HepG2 (cell line): ENCODE measurements at regions not wholly inside any gene's neighbourhood (a gene's known extent, or its start where the extent isn't known, plus 50 kb on each side); places are given as distances from the start of the nearest gene placed in this dataset.

Experiments used
- ATAC-seq: fragments of 200-7000 bp; cut with Tn5 transposase; 3 replicates; pipeline ENCODE4 v1.9.1; 2020; ENCODE audit warnings: mild to moderate bottlenecking, moderate library complexity
- BruUV-seq: library from RNA; stranded (reverse); fragments of 400-500 nt; replicated peaks from 2 replicates; lab custom pipeline; 2021; lab: Mats Ljungman, UMichigan
- CTCF ChIA-PET: fragments of 300-600 bp; formaldehyde crosslinking; extraction: SDS; loops from one replicate; lab custom pipeline; 2021; ENCODE audit warnings: low total read pairs, inconsistent platforms, low intra/inter-chr PET ratio; lab: Yijun Ruan, JAX
- POLR2A ChIA-PET: fragments of 350-600 bp; sonication (Branson Sonifier 250); formaldehyde crosslinking; loops from one replicate; lab custom pipeline; 2020; ENCODE audit warnings: antibody characterized with exemption, inconsistent platforms; lab: Yijun Ruan, JAX
- DNase-seq: peaks from one replicate; pipeline ENCODE4 v3.0.0-alpha.2; 2015; ENCODE audit warnings: low spot score
- FAIRE-seq: peaks from 3 replicates; lab custom pipeline; 2011; peaks lifted over from hg19 to GRCh38; lab: Jason Lieb, UNC
- H2AFZ ChIP-seq: one replicate; pipeline ENCODE4 v1.6.1; 2011; ENCODE audit warnings: low read length, inconsistent platforms
- H3K27ac ChIP-seq: fragments of 300-600 bp; 3 replicates; pipeline ENCODE4 v1.8.0; 2011; ENCODE audit warnings: mixed run types, mild to moderate bottlenecking, mixed read lengths, low read length, inconsistent platforms; ENCODE audit not compliant: insufficient read depth; ENCODE audit errors: extremely low read length
- H3K27me3 ChIP-seq, 2 experiments: fragments of 200-600 bp in 1 of 2; 2 replicates in 1 of 2; 3 replicates in 1 of 2; pipeline versions ENCODE4 v1.6.0 to v1.8.0; 2011; ENCODE audit warnings: low read length in 2 of 2, mild to moderate bottlenecking in 2 of 2, moderate library complexity in 2 of 2, inconsistent platforms in 1 of 2; ENCODE audit not compliant: insufficient read depth in 2 of 2, control insufficient read depth in 1 of 2
- H3K36me3 ChIP-seq, 2 experiments: fragments of 200-600 bp in 1 of 2; replicated peaks in 1 of 2; 2 replicates in 1 of 2; 3 replicates in 1 of 2; pipeline versions ENCODE4 v1.5.1 to v1.8.0; 2011; ENCODE audit warnings: low read length in 2 of 2, inconsistent platforms in 1 of 2; ENCODE audit not compliant: insufficient read depth in 2 of 2, control insufficient read depth in 1 of 2
- H3K4me1 ChIP-seq: 2 replicates; pipeline ENCODE4 v1.5.1; 2012; ENCODE audit warnings: low read length, inconsistent platforms; ENCODE audit not compliant: insufficient read depth
- H3K4me2 ChIP-seq: 2 replicates; pipeline ENCODE4 v1.6.0; 2011; ENCODE audit warnings: low read depth, low read length, inconsistent platforms
- H3K4me3 ChIP-seq, 3 experiments: fragments of 200-600 bp in 1 of 3; sonication (generic), shearing (Covaris generic) in 1 of 3; replicated peaks in 1 of 3; 2 replicates each; pipeline ENCODE4 v1.5.1; 2011 to 2016; ENCODE audit warnings: low read length in 3 of 3, inconsistent platforms in 2 of 3, low read depth in 2 of 3, mild to moderate bottlenecking in 2 of 3, control low read depth in 1 of 3, mixed read lengths in 1 of 3; ENCODE audit not compliant: insufficient read depth in 1 of 3
- H3K79me2 ChIP-seq: one replicate; pipeline ENCODE4 v1.6.1; 2011; ENCODE audit warnings: low read length, inconsistent platforms; ENCODE audit not compliant: insufficient read depth
- H3K9ac ChIP-seq: 2 replicates; pipeline ENCODE4 v1.6.0; 2011; ENCODE audit warnings: mild to moderate bottlenecking, low read depth, low read length, inconsistent platforms; ENCODE audit not compliant: insufficient read depth
- H3K9me3 ChIP-seq: 2 replicates; pipeline ENCODE4 v1.5.1; 2012; ENCODE audit warnings: mild to moderate bottlenecking, low read length
- H4K20me1 ChIP-seq: 2 replicates; pipeline ENCODE4 v1.6.0; 2011; ENCODE audit warnings: inconsistent platforms, mild to moderate bottlenecking, low read length, moderate library complexity; ENCODE audit not compliant: insufficient read depth
- BRD4 ChIP-seq: sonication (generic); formaldehyde crosslinking; IDR thresholded peaks from 2 replicates; pipeline ENCODE4 v1.4.0; 2020; ENCODE audit warnings: missing genetic modification reagents
- FOXO1 ChIP-seq: sonication (generic); formaldehyde crosslinking; IDR thresholded peaks from 2 replicates; pipeline ENCODE4 v1.4.0; 2020; ENCODE audit warnings: missing genetic modification reagents
- SNRNP70 ChIP-seq: fragments of 200-400 bp; formaldehyde crosslinking; IDR thresholded peaks from 2 replicates; pipeline ENCODE4 v1.6.1; 2017; ENCODE audit warnings: mild to moderate bottlenecking, low read depth, low read length, moderate library complexity
- SSRP1 ChIP-seq: IDR thresholded peaks from 2 replicates; pipeline ENCODE4 v1.6.1; 2016; ENCODE audit warnings: control low read depth
- ZBTB1 ChIP-seq: sonication (generic); formaldehyde crosslinking; IDR thresholded peaks from 2 replicates; pipeline ENCODE4 v1.4.0; 2020; ENCODE audit warnings: missing genetic modification reagents, borderline replicate concordance
- ZFP36L2 ChIP-seq: sonication (generic); formaldehyde crosslinking; IDR thresholded peaks from 2 replicates; pipeline ENCODE4 v1.4.0; 2020; ENCODE audit warnings: missing genetic modification reagents
- ZFP62 ChIP-seq: sonication (generic); formaldehyde crosslinking; IDR thresholded peaks from 2 replicates; pipeline ENCODE4 v1.4.0; 2020; ENCODE audit warnings: missing genetic modification reagents
- ZNF34 ChIP-seq: sonication (generic); formaldehyde crosslinking; IDR thresholded peaks from 2 replicates; pipeline ENCODE4 v1.4.0; 2020; ENCODE audit warnings: mild to moderate bottlenecking, missing genetic modification reagents, borderline replicate concordance
- ZNF362 ChIP-seq: sonication (generic); formaldehyde crosslinking; IDR thresholded peaks from 2 replicates; pipeline ENCODE4 v1.4.0; 2020; ENCODE audit warnings: missing genetic modification reagents, mild to moderate bottlenecking, borderline replicate concordance
- ZNF432 ChIP-seq: sonication (generic); formaldehyde crosslinking; IDR thresholded peaks from 2 replicates; pipeline ENCODE4 v1.5.0; 2020; ENCODE audit warnings: missing genetic modification reagents, mild to moderate bottlenecking, borderline replicate concordance
- ZNF44 ChIP-seq: sonication (generic); formaldehyde crosslinking; IDR thresholded peaks from 2 replicates; pipeline ENCODE4 v1.5.1; 2020; ENCODE audit warnings: mild to moderate bottlenecking, missing genetic modification reagents
- WGBS: methylation state at CpG from one replicate; pipeline ENCODE4 v1.1.6; 2017; ENCODE audit warnings: low lambda C conversion rate; 5-methylcytosine and 5-hydroxymethylcytosine counted together
- in situ Hi-C: cut with HindIII; loops from 2 replicates; pipeline ENCODE4 v1.10.0; 2017; ENCODE audit warnings: low pct_unique_long_range_greater_than_20kb; ENCODE audit not compliant: extremely low pct_ligation_motif_present
- intact Hi-C: fragments of 100-400 bp; cut with micrococcal nuclease; formaldehyde crosslinking; loops from one replicate; pipeline ENCODE4 v1.10.0; 2022; ENCODE audit not compliant: unreplicated experiment
- TF ChIP-seq, protein P1 (sequence below): sonication (generic); formaldehyde crosslinking; IDR thresholded peaks from 2 replicates; pipeline ENCODE4 v1.9.0; 2021; ENCODE audit warnings: missing genetic modification reagents, borderline replicate concordance

DNA sequence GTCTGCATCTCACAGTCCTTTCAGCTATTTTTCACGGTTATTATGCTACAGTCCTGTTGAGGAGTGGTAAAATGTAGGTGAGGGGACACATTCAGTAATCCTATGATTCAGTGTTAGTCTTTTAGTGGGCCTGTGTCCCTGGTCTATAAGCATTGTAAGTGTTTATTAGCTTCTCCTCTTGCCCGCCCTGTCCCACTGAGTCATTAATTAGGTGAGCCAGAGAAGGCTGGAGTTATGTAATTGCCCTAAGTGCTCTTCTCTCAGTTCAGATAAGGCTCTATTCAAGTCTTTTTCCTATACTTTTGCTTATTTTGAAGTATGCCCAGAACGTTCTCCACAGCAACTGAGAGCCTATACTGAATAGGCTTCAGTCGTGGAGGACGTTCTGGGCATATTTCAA, 76.3 kb upstream of the ZRANB2 start:
- no peaks in the 10 kb centered on the region for H4K20me1 ChIP-seq
- no peak for FAIRE-seq
- intact Hi-C loops = no loop called here
- in situ Hi-C loops = no loop called here
- H3K36me3 ChIP-seq = no peaks in the 10 kb centered on the region
- H3K27ac ChIP-seq = no peak overlapping the region
- CTCF ChIA-PET = no interaction called here
- ATAC-seq = no peak
- H3K79me2 ChIP-seq = no peaks in the 10 kb centered on the region
- POLR2A ChIA-PET = no interaction called here
- H2AFZ ChIP-seq = no peak overlapping the region
- WGBS = 7% methylated on average over 5 of the region's 5 CpGs
- H3K4me3 ChIP-seq = no peak overlapping the region
- BruUV-seq = no TSS peak
- TF ChIP-seq ZNF432 (CRISPR knock-in tag) (no peak), ZNF44 (CRISPR knock-in tag) (no peak), BRD4 (CRISPR knock-in tag) (no peak), SNRNP70 (no peak), ZFP62 (no peak), ZNF362 (CRISPR knock-in tag) (no peak), ZBTB1 (CRISPR knock-in tag) (no peak), SSRP1 (no peak), ZNF34 (CRISPR knock-in tag) (no peak), FOXO1 (no peak), ZFP36L2 (CRISPR knock-in tag) (no peak)
- TF ChIP-seq, protein P1, sequence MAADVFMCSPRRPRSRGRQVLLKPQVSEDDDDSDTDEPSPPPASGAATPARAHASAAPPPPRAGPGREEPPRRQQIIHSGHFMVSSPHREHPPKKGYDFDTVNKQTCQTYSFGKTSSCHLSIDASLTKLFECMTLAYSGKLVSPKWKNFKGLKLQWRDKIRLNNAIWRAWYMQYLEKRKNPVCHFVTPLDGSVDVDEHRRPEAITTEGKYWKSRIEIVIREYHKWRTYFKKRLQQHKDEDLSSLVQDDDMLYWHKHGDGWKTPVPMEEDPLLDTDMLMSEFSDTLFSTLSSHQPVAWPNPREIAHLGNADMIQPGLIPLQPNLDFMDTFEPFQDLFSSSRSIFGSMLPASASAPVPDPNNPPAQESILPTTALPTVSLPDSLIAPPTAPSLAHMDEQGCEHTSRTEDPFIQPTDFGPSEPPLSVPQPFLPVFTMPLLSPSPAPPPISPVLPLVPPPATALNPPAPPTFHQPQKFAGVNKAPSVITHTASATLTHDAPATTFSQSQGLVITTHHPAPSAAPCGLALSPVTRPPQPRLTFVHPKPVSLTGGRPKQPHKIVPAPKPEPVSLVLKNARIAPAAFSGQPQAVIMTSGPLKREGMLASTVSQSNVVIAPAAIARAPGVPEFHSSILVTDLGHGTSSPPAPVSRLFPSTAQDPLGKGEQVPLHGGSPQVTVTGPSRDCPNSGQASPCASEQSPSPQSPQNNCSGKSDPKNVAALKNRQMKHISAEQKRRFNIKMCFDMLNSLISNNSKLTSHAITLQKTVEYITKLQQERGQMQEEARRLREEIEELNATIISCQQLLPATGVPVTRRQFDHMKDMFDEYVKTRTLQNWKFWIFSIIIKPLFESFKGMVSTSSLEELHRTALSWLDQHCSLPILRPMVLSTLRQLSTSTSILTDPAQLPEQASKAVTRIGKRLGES (CRISPR knock-in tag) = no peak
- no peak overlapping the region for H3K9ac ChIP-seq
- H3K4me1 ChIP-seq = no peaks in the 10 kb centered on the region
- peaks cover 74% of the 10 kb centered on the region for H3K9me3 ChIP-seq
- H3K4me2 ChIP-seq = no peak overlapping the region
- DNase-seq = no peak
- H3K27me3 ChIP-seq = no peaks in the 10 kb centered on the region
